ENCODE measurements at regions not wholly inside any gene's neighbourhood (a gene's known extent, or its start where the extent isn't known, plus 50 kb on each side); places are given as distances from the start of the nearest gene placed in this dataset.

DNA sequence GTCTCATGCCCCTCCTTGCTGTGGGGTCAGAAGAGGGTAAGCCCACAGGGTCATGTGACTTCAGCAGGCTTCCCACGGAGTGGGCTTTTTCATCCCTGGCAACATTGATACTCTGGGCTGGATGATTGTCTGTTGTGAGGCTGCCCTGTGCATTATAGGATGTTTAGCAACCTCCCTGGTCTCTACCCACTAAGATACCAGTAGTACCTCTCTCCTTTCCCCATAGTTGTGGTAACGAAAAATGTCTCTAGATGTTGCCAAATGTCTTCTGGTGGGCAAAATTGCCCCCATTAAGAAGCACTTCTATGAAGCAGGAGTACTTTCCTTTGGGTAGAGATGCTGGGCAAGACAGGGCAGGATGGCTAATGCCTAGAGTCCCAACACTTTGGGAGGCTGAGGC is 232.5 kb upstream of the ZNF217 start:
- Histone ChIP-seq H3K4me1 (replicated peaks; ENCODE audit: insufficient read depth) (peaks cover 54% of the 10 kb centered on the region), H3K9me2 (ENCODE audit: insufficient read depth) (no peaks in the 10 kb centered on the region), H3F3A (ENCODE audit: insufficient read depth, low read depth) (peaks cover 44% of the 10 kb centered on the region), H3K36me3 (ENCODE audit: low read depth) (no peaks in the 10 kb centered on the region), H3K27ac (peak overlapping the region; percentile 100), H3K79me2 (ENCODE audit: low read depth) (no peaks in the 10 kb centered on the region), H4K20me1 (ENCODE audit: insufficient read depth) (no peaks in the 10 kb centered on the region), H3K27me3 (ENCODE audit: insufficient read depth, low read depth) (no peaks in the 10 kb centered on the region), H2AFZ (no peak overlapping the region), H3K4me3 (no peak overlapping the region), H3K4me2 (0 out of 2 replicates have a peak overlapping the region, but pooled peaks have one; percentile 92), H3K9me3 (ENCODE audit: insufficient read depth, low read depth) (no peaks in the 10 kb centered on the region)
- no TSS peak for BruUV-seq (replicated peaks)
- POLR2A ChIA-PET (ENCODE audit: unreplicated experiment), result no interaction called here
- no peak for DNase-seq
- no peak for TF ChIP-seq EZH2 (IDR thresholded peaks at IDR 0.05; ENCODE audit: low read depth)
- TF ChIP-seq, protein P1, sequence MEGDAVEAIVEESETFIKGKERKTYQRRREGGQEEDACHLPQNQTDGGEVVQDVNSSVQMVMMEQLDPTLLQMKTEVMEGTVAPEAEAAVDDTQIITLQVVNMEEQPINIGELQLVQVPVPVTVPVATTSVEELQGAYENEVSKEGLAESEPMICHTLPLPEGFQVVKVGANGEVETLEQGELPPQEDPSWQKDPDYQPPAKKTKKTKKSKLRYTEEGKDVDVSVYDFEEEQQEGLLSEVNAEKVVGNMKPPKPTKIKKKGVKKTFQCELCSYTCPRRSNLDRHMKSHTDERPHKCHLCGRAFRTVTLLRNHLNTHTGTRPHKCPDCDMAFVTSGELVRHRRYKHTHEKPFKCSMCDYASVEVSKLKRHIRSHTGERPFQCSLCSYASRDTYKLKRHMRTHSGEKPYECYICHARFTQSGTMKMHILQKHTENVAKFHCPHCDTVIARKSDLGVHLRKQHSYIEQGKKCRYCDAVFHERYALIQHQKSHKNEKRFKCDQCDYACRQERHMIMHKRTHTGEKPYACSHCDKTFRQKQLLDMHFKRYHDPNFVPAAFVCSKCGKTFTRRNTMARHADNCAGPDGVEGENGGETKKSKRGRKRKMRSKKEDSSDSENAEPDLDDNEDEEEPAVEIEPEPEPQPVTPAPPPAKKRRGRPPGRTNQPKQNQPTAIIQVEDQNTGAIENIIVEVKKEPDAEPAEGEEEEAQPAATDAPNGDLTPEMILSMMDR (conservative IDR thresholded peaks at IDR 0.05), result no peak
- CTCF ChIA-PET, result no interaction called here
- intact Hi-C loops (cut with micrococcal nuclease; ENCODE audit: unreplicated experiment), result no loop called here

DNA sequence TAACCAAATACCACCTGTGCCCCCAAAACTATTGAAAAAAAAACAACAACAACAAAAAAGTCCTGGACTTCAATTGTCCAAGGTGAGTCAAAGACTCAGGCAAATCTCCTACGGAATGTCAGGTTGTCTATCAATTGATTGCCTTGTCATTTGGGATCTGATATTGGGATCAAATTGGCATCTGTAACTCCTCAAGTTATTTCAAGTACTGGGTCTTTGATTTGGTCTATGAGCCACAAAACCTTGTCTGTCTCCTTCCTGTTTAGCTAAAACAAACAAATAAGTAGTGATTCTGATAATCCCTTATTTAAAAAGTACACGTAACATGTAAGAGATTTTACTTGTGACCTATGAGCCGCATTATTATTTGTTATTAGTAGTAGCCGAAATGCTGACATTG is 231.6 kb upstream of the ZNF217 start:
- peak in 1 of 2 experiments; percentile 23 for DNase-seq
- H3K9me3 ChIP-seq (ENCODE audit: insufficient read depth, low read depth), result no peaks in the 10 kb centered on the region
- no peaks in the 10 kb centered on the region for H3K36me3 ChIP-seq (ENCODE audit: low read depth)
- peaks cover 46% of the 10 kb centered on the region for H3K4me1 ChIP-seq (replicated peaks; ENCODE audit: insufficient read depth)
- intact Hi-C loops (cut with micrococcal nuclease; ENCODE audit: unreplicated experiment), result no loop called here
- H3K9me2 ChIP-seq (ENCODE audit: insufficient read depth), result no peaks in the 10 kb centered on the region
- H4K20me1 ChIP-seq (ENCODE audit: insufficient read depth), result no peaks in the 10 kb centered on the region
- ChIA-PET CTCF (no interaction called here), POLR2A (ENCODE audit: unreplicated experiment) (interaction anchor here (0.6 kb wide), 1 partner anchor 77 kb away, joined by 5 read pairs; no protein-coding TSS in a partner anchor)
- H2AFZ ChIP-seq, result no peak overlapping the region
- H3K27ac ChIP-seq, result no peak overlapping the region
- no peak overlapping the region for H3K4me3 ChIP-seq
- H3K4me2 ChIP-seq, result no peak overlapping the region
- H3K27me3 ChIP-seq (ENCODE audit: insufficient read depth, low read depth), result no peaks in the 10 kb centered on the region
- peaks cover 38% of the 10 kb centered on the region for H3F3A ChIP-seq (ENCODE audit: insufficient read depth, low read depth)
- TF ChIP-seq, protein P1 (conservative IDR thresholded peaks at IDR 0.05), result no peak
- no peak for TF ChIP-seq EZH2 (IDR thresholded peaks at IDR 0.05; ENCODE audit: low read depth)
- BruUV-seq (replicated peaks), result no TSS peak
- no peaks in the 10 kb centered on the region for H3K79me2 ChIP-seq (ENCODE audit: low read depth)

DNA sequence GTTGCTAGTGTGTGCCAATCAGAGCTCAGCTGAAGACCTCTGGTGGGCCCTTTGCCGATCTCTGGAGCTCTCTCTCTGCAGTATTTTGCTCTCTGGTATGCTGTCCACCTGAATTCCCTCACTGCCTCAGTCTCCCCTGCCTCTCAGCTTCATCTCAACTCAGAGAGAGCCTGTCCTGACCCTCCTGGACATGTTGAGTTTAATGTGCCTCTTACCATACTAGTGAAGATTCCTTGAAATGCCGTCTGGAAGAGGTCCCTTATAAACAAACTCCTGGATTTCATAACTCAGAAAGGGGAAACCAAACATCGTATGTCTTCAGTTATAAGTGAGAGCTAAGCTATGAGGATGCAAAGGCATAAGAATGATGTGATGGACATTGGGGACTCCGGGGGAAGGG is 231.1 kb upstream of the ZNF217 start:
- CTCF ChIA-PET, result no interaction called here
- no peak overlapping the region for H2AFZ ChIP-seq
- intact Hi-C loops (cut with micrococcal nuclease; ENCODE audit: unreplicated experiment), result no loop called here

More for the DNA sequence above, 231.1 kb upstream of the ZNF217 start:
- TF ChIP-seq EZH2 (IDR thresholded peaks at IDR 0.05; ENCODE audit: low read depth), result no peak
- TF ChIP-seq, protein P1 (conservative IDR thresholded peaks at IDR 0.05), result no peak
- H3K4me3 ChIP-seq, result no peak overlapping the region
- POLR2A ChIA-PET (ENCODE audit: unreplicated experiment), result interaction anchor here (0.6 kb wide), 1 partner anchor 78 kb away, joined by 5 read pairs; no protein-coding TSS in a partner anchor
- H3K36me3 ChIP-seq (ENCODE audit: low read depth), result no peaks in the 10 kb centered on the region
- H3K79me2 ChIP-seq (ENCODE audit: low read depth), result no peaks in the 10 kb centered on the region
- no peak overlapping the region for H3K27ac ChIP-seq
- H3K4me1 ChIP-seq (replicated peaks; ENCODE audit: insufficient read depth), result peaks cover 41% of the 10 kb centered on the region
- no peaks in the 10 kb centered on the region for H3K9me2 ChIP-seq (ENCODE audit: insufficient read depth)
- no peaks in the 10 kb centered on the region for H3K9me3 ChIP-seq (ENCODE audit: insufficient read depth, low read depth)
- DNase-seq, result peak in 1 of 2 experiments; percentile 22
- H3F3A ChIP-seq (ENCODE audit: insufficient read depth, low read depth), result peaks cover 33% of the 10 kb centered on the region
- H4K20me1 ChIP-seq (ENCODE audit: insufficient read depth), result no peaks in the 10 kb centered on the region
- no peaks in the 10 kb centered on the region for H3K27me3 ChIP-seq (ENCODE audit: insufficient read depth, low read depth)
- H3K4me2 ChIP-seq, result no peak overlapping the region
- no TSS peak for BruUV-seq (replicated peaks)
